Lower lobe of right lung (tissue), 2 donors: ENCODE measurements at regions not wholly inside any gene's neighbourhood (a gene's known extent, or its start where the extent isn't known, plus 50 kb on each side); places are given as distances from the start of the nearest gene placed in this dataset.

Experiments used
- ATAC-seq, 2 donors: fragments of 200-7000 bp; cut with Tn5 transposase; one replicate each; pipeline ENCODE4 v1.9.1; 2020 to 2022; ENCODE audit warnings: mild to moderate bottlenecking in 2 of 2, moderate library complexity in 2 of 2
- DNase-seq: peaks from one replicate; pipeline ENCODE4 v3.0.0-alpha.2; 2020
- H3K27ac ChIP-seq: fragments of 200-600 bp; one replicate; pipeline ENCODE4 v1.8.0; 2022
- H3K27me3 ChIP-seq: fragments of 200-600 bp; one replicate; pipeline ENCODE4 v1.8.0; 2022; ENCODE audit warnings: low read depth
- H3K36me3 ChIP-seq: fragments of 200-600 bp; one replicate; pipeline ENCODE4 v1.8.0; 2022; ENCODE audit warnings: mild to moderate bottlenecking
- H3K4me1 ChIP-seq: fragments of 200-600 bp; one replicate; pipeline ENCODE4 v1.8.0; 2022
- H3K4me3 ChIP-seq: fragments of 200-600 bp; one replicate; pipeline ENCODE4 v1.8.0; 2022; ENCODE audit warnings: mild to moderate bottlenecking
- H3K9me3 ChIP-seq: fragments of 200-600 bp; one replicate; pipeline ENCODE4 v1.8.0; 2022
- intact Hi-C: fragments of 100-400 bp; cut with DNase I; formaldehyde crosslinking; loops from one replicate; pipeline ENCODE4 v1.11.0; 2022
- TF ChIP-seq, protein P1 (sequence below): fragments of 200-600 bp; IDR thresholded peaks from one replicate; pipeline ENCODE4 v1.8.0; 2022; ENCODE audit warnings: antibody characterized with exemption, mild to moderate bottlenecking
- donor health status: DM: no; HTN: yes; CAD: no; lungs with severe emphysema.

DNA sequence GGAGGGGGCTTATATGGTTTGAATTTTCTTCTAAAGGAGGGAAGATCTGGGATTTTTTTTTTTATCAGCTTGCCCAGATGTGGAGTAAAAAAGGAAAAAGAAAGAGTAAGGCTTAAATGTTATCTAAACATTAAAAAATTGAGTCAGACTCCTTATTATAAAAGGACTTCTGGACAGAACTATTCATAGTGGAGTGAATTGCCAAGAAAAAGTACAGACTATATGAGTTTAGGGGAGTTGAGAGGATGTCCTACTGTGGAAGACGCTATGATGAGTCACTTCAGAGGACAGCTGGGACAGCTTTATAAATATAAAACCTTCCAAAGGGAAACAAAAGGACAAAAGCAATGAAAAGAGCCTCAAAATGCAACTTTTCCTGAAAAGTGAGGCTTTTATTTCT is 73.0 kb downstream of the TFPI2 start:
- ATAC-seq (no peak), DNase-seq (no peak)
- Histone ChIP-seq H3K27ac (no peak overlapping the region), H3K36me3 (no peaks in the 10 kb centered on the region), H3K27me3 (no peaks in the 10 kb centered on the region), H3K4me3 (no peak overlapping the region), H3K4me1 (no peaks in the 10 kb centered on the region), H3K9me3 (no peaks in the 10 kb centered on the region)
- TF ChIP-seq, protein P1, sequence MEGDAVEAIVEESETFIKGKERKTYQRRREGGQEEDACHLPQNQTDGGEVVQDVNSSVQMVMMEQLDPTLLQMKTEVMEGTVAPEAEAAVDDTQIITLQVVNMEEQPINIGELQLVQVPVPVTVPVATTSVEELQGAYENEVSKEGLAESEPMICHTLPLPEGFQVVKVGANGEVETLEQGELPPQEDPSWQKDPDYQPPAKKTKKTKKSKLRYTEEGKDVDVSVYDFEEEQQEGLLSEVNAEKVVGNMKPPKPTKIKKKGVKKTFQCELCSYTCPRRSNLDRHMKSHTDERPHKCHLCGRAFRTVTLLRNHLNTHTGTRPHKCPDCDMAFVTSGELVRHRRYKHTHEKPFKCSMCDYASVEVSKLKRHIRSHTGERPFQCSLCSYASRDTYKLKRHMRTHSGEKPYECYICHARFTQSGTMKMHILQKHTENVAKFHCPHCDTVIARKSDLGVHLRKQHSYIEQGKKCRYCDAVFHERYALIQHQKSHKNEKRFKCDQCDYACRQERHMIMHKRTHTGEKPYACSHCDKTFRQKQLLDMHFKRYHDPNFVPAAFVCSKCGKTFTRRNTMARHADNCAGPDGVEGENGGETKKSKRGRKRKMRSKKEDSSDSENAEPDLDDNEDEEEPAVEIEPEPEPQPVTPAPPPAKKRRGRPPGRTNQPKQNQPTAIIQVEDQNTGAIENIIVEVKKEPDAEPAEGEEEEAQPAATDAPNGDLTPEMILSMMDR, result no peak
- intact Hi-C loops, result no loop called here

DNA sequence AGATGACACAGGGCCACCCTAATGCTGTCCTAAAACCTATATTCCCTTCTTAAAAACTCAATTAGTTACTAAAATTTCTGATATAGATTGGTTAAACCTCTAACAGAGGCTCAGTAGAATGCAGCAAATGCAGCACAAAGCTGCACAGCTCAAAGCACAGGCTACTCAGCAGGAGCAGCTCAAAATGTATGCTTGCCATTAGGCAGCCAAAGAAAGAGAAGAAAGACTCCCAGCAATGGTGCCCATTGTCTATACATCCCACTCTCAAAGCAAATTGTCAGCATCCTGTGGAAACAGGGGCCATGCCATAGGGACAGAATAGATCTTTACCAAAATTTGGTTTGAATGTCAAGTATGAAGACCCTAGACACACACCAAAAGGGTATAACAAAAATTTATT is 73.5 kb downstream of the TFPI2 start:
- no peaks in the 10 kb centered on the region for H3K36me3 ChIP-seq
- no peaks in the 10 kb centered on the region for H3K4me1 ChIP-seq
- H3K27ac ChIP-seq, result no peak overlapping the region
- no peak overlapping the region for H3K4me3 ChIP-seq
- ATAC-seq, result no peak
- intact Hi-C loops, result no loop called here
- no peaks in the 10 kb centered on the region for H3K9me3 ChIP-seq
- DNase-seq, result no peak
- H3K27me3 ChIP-seq, result no peaks in the 10 kb centered on the region
- TF ChIP-seq, protein P1, result no peak

DNA sequence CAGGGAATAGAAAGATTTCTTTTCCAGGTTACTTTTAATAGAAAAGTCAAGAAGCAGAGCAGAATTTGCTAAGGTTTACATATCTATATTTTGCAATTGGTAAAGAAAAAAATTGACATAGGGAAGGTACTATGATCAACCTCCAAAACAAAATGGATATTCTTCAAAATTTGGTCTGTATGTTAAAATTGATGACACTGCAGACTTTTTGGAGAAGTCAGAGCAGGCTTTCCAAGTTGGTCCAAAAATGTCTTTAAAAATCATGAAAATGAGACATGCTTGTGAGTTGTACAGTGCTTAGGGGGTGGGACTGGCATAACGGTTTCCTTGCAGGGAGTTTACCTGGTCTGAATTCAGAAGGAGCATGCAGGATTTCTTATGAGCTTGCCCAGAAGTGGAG is 77.0 kb downstream of the TFPI2 start:
- H3K4me1 ChIP-seq, result no peaks in the 10 kb centered on the region
- H3K27me3 ChIP-seq, result no peaks in the 10 kb centered on the region
- H3K9me3 ChIP-seq, result no peaks in the 10 kb centered on the region
- intact Hi-C loops, result no loop called here
- TF ChIP-seq, protein P1, result no peak
- no peak overlapping the region for H3K4me3 ChIP-seq
- no peak for DNase-seq
- no peaks in the 10 kb centered on the region for H3K36me3 ChIP-seq
- no peak for ATAC-seq
- H3K27ac ChIP-seq, result no peak overlapping the region

DNA sequence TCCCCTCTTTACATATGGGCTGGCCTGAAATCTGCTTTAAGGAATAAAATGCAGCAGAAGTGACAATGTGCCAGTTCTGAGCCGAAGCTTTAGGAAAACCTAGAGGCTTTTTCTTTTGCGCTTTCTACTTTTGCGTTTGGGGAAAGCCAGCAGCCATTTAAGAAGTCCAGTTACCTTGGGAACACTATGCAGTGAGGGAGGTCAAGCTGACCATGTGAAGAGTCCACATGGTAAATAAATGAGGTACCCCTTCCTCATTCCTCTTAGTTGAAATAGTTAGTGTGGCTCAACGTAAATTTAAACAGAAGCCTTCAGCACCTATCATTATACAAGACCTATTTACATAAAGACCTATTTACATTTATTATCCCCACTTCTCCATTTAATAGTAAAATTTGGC is 78.5 kb downstream of the TFPI2 start:
- Histone ChIP-seq H3K4me1 (no peaks in the 10 kb centered on the region), H3K4me3 (no peak overlapping the region), H3K27ac (no peak overlapping the region), H3K36me3 (no peaks in the 10 kb centered on the region), H3K27me3 (no peaks in the 10 kb centered on the region), H3K9me3 (no peaks in the 10 kb centered on the region)
- intact Hi-C loops, result no loop called here
- TF ChIP-seq, protein P1, result no peak
- no peak for ATAC-seq
- DNase-seq, result no peak

DNA sequence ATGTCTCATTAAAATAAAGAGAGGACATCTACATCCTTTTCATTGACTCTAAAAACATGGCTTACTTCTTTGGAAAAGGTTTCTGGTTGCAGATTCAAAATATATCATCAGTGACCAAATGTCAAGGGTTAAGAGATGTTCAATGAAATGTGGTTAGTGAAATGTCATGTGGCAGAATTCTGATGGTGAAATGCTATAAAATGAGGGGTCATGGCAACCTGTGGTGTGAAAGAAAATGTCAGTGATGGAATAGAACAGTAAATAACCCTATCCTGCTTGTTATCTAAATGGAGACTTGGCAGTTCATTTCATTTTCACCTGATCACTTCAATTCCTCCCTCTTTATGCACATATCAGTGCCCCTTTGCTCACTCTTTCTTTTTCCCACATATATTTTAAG is 79.4 kb downstream of the TFPI2 start:
- no peaks in the 10 kb centered on the region for H3K27me3 ChIP-seq

More for the DNA sequence above, 79.4 kb downstream of the TFPI2 start:
- intact Hi-C loops, result no loop called here
- ATAC-seq (no peak), DNase-seq (no peak)
- Histone ChIP-seq H3K27ac (no peak overlapping the region), H3K9me3 (no peaks in the 10 kb centered on the region), H3K4me3 (no peak overlapping the region), H3K4me1 (no peaks in the 10 kb centered on the region), H3K36me3 (no peaks in the 10 kb centered on the region)
- TF ChIP-seq, protein P1, result no peak
